Testis (tissue), 2 donors: ENCODE measurements at regions not wholly inside any gene's neighbourhood (a gene's known extent, or its start where the extent isn't known, plus 50 kb on each side); places are given as distances from the start of the nearest gene placed in this dataset.

Experiments
- DNase-seq: peaks from one replicate; pipeline ENCODE4 v3.0.0-alpha.2; 2019
- H3K27ac ChIP-seq, 2 donors: fragments of 200-600 bp; sonication (generic); one replicate each; pipeline ENCODE4 v1.5.1; 2019
- H3K27me3 ChIP-seq: fragments of 200-600 bp; sonication (generic); one replicate; pipeline ENCODE4 v1.5.1; 2019
- H3K36me3 ChIP-seq: fragments of 200-600 bp; sonication (generic); one replicate; pipeline ENCODE4 v1.5.1; 2017; ENCODE audit warnings: low read depth; ENCODE audit errors: missing control alignments
- H3K4me1 ChIP-seq: fragments of 200-600 bp; sonication (generic); one replicate; pipeline ENCODE4 v1.5.1; 2019
- H3K4me3 ChIP-seq, 2 donors: fragments of 200-600 bp; sonication (generic); one replicate each; pipeline ENCODE4 v1.5.1; 2017 to 2019
- H3K9me3 ChIP-seq: fragments of 200-600 bp; sonication (generic); one replicate; pipeline ENCODE4 v1.5.1; 2017
- CTCF ChIP-seq, 3 experiments: fragments of 450-650 bp in 2 of 3; fragments of 200-600 bp in 1 of 3; sonication (generic) in 1 of 3; IDR thresholded peaks; one replicate each; pipeline ENCODE4 v1.5.1; 2016 to 2019; ENCODE audit warnings: antibody characterized with exemption in 3 of 3, mild to moderate bottlenecking in 2 of 3, moderate library complexity in 1 of 3
- POLR2A ChIP-seq: fragments of 450-650 bp; IDR thresholded peaks from one replicate; pipeline ENCODE4 v1.6.1; 2017; ENCODE audit warnings: antibody characterized with exemption, mild to moderate bottlenecking, moderate library complexity
- WGBS, 2 donors: methylation state at CpG; one replicate each; pipeline ENCODE4 v1.1.5; 2018; 5-methylcytosine and 5-hydroxymethylcytosine counted together
- intact Hi-C: fragments of 100-400 bp; cut with DNase I; formaldehyde crosslinking; loops from one replicate; pipeline ENCODE4 v1.15.1; 2023; ENCODE audit warnings: low total_unique reads

GRCh38 chr21:32198384-32198783, 80.5 kb downstream of the MIS18A start:
- Histone ChIP-seq H3K36me3 (no peaks in the 10 kb centered on the region), H3K27ac (no peak overlapping the region), H3K27me3 (no peaks in the 10 kb centered on the region), H3K9me3 (no peaks in the 10 kb centered on the region), H3K4me3 (no peak overlapping the region), H3K4me1 (no peaks in the 10 kb centered on the region)
- TF ChIP-seq CTCF (IDR thresholded peaks at IDR 0.05), result no peak
- TF ChIP-seq POLR2A, result no peak
- 83 to 86% methylated on average over 6 to 8 of the region's 8 CpGs for WGBS, 2 donors
- DNase-seq, result no peak
- intact Hi-C loops, result no loop called here

GRCh38 chr21:32197896-32198295, 81.0 kb downstream of the MIS18A start:
- no peaks in the 10 kb centered on the region for H3K36me3 ChIP-seq
- TF ChIP-seq CTCF (IDR thresholded peaks at IDR 0.05), result no peak
- no peak for TF ChIP-seq POLR2A
- no peaks in the 10 kb centered on the region for H3K27me3 ChIP-seq
- DNase-seq, result no peak
- H3K27ac ChIP-seq, result no peak overlapping the region
- no peak overlapping the region for H3K4me3 ChIP-seq
- 37 to 55% methylated on average over 2 of the region's 2 CpGs for WGBS, 2 donors
- H3K4me1 ChIP-seq, result no peaks in the 10 kb centered on the region
- H3K9me3 ChIP-seq, result no peaks in the 10 kb centered on the region
- intact Hi-C loops, result no loop called here

- no peak overlapping the region for H3K4me3 ChIP-seq
- no peaks in the 10 kb centered on the region for H3K9me3 ChIP-seq
- H3K4me1 ChIP-seq, result no peaks in the 10 kb centered on the region
- intact Hi-C loops, result no loop called here
- no peak for TF ChIP-seq POLR2A
- no peak for TF ChIP-seq CTCF (IDR thresholded peaks at IDR 0.05)
- WGBS, 2 donors, result 83 to 84% methylated on average over 4 of the region's 4 CpGs
- no peaks in the 10 kb centered on the region for H3K36me3 ChIP-seq
- no peaks in the 10 kb centered on the region for H3K27me3 ChIP-seq
- DNase-seq, result no peak
- no peak overlapping the region for H3K27ac ChIP-seq
Measured at GRCh38 chr21:32196001-32196400, 82.8 kb downstream of the MIS18A start.

GRCh38 chr21:32193098-32193465, 85.8 kb downstream of the MIS18A start:
- intact Hi-C loops, result no loop called here
- no peak for DNase-seq

More at GRCh38 chr21:32193098-32193465, 85.8 kb downstream of the MIS18A start:
- Histone ChIP-seq H3K36me3 (no peaks in the 10 kb centered on the region), H3K27me3 (no peaks in the 10 kb centered on the region), H3K9me3 (no peaks in the 10 kb centered on the region), H3K27ac (no peak overlapping the region), H3K4me3 (no peak overlapping the region), H3K4me1 (no peaks in the 10 kb centered on the region)
- WGBS, 2 donors, result 77 to 80% methylated on average over 7 of the region's 7 CpGs
- TF ChIP-seq CTCF (IDR thresholded peaks at IDR 0.05) (no peak), POLR2A (no peak)
